HEK293T (cell line): ENCODE measurements at regions not wholly inside any gene's neighbourhood (a gene's known extent, or its start where the extent isn't known, plus 50 kb on each side); places are given as distances from the start of the nearest gene placed in this dataset.

Experiments
- CTCF ChIA-PET: fragments of 350-600 bp; formaldehyde crosslinking; extraction: SDS; loops from one replicate; lab custom pipeline; 2021; ENCODE audit warnings: antibody characterized with exemption, inconsistent platforms; lab: Yijun Ruan, JAX
- POLR2A ChIA-PET: fragments of 350-600 bp; formaldehyde crosslinking; extraction: SDS; loops from one replicate; lab custom pipeline; 2020; ENCODE audit warnings: antibody characterized with exemption, inconsistent platforms; lab: Yijun Ruan, JAX
- DNase-seq: peaks from one replicate; pipeline ENCODE4 v3.0.0; 2012; ENCODE audit warnings: mixed read lengths; ENCODE audit errors: extremely low spot score
- ARNT ChIP-seq: fragments of 450-650 bp; IDR thresholded peaks from 2 replicates; pipeline ENCODE4 v1.6.1; 2017; ENCODE audit warnings: mild to moderate bottlenecking
- BHLHE40 ChIP-seq: fragments of 450-650 bp; IDR thresholded peaks from 2 replicates; pipeline ENCODE4 v1.6.1; 2016; ENCODE audit warnings: mild to moderate bottlenecking, moderate library complexity, borderline replicate concordance
- CTBP1 ChIP-seq: fragments of 450-650 bp; IDR thresholded peaks from 2 replicates; pipeline ENCODE4 v1.6.1; 2016; ENCODE audit warnings: borderline replicate concordance
- ELF4 ChIP-seq: fragments of 450-650 bp; IDR thresholded peaks from 2 replicates; pipeline ENCODE4 v1.6.1; 2017; ENCODE audit warnings: antibody characterized with exemption
- FOXA1 ChIP-seq: fragments of 450-650 bp; IDR thresholded peaks from 2 replicates; pipeline ENCODE4 v1.6.1; 2016; ENCODE audit warnings: mild to moderate bottlenecking
- FOXK2 ChIP-seq: fragments of 450-650 bp; IDR thresholded peaks from 2 replicates; pipeline ENCODE4 v1.6.1; 2016; ENCODE audit warnings: mild to moderate bottlenecking
- FOXM1 ChIP-seq: fragments of 450-650 bp; IDR thresholded peaks from 2 replicates; pipeline ENCODE4 v1.6.1; 2017; ENCODE audit warnings: mild to moderate bottlenecking, borderline replicate concordance
- HDGF ChIP-seq: fragments of 450-650 bp; IDR thresholded peaks from 2 replicates; pipeline ENCODE4 v1.6.1; 2017; ENCODE audit warnings: antibody characterized with exemption, borderline replicate concordance
- L3MBTL2 ChIP-seq: fragments of 450-650 bp; conservative IDR thresholded peaks from 2 replicates; pipeline ENCODE4 v1.6.1; 2016; ENCODE audit warnings: mild to moderate bottlenecking
- LEF1 ChIP-seq: fragments of 450-650 bp; IDR thresholded peaks from 2 replicates; pipeline ENCODE4 v1.6.1; 2017; ENCODE audit warnings: mild to moderate bottlenecking, borderline replicate concordance
- NFRKB ChIP-seq: fragments of 450-650 bp; IDR thresholded peaks from 2 replicates; pipeline ENCODE4 v1.6.1; 2016; ENCODE audit warnings: mild to moderate bottlenecking, moderate library complexity
- PKNOX1 ChIP-seq: fragments of 450-650 bp; IDR thresholded peaks from 2 replicates; pipeline ENCODE4 v1.6.1; 2016
- SP1 ChIP-seq: fragments of 450-650 bp; IDR thresholded peaks from 2 replicates; pipeline ENCODE4 v1.6.1; 2017
- SUZ12 ChIP-seq: fragments of 450-650 bp; IDR thresholded peaks from 2 replicates; pipeline ENCODE4 v1.6.1; 2016; ENCODE audit warnings: mild to moderate bottlenecking
- TARDBP ChIP-seq: fragments of 450-650 bp; IDR thresholded peaks from 2 replicates; pipeline ENCODE4 v1.6.1; 2016
- ZNF384 ChIP-seq: fragments of 450-650 bp; IDR thresholded peaks from 2 replicates; pipeline ENCODE4 v1.6.1; 2016

GRCh38 chr5:75992753-75993152 lies 90.4 kb upstream of the SV2C start:
- CTCF ChIA-PET, result no interaction called here
- DNase-seq, result no peak
- POLR2A ChIA-PET, result no interaction called here
- TF ChIP-seq SUZ12 (no peak), L3MBTL2 (no peak), ARNT (no peak), FOXA1 (no peak), LEF1 (no peak), FOXK2 (no peak), HDGF (no peak)

GRCh38 chr5:75985077-75985476 lies 98.1 kb upstream of the SV2C start:
- no peak for DNase-seq
- ChIA-PET CTCF (no interaction called here), POLR2A (no interaction called here)
- TF ChIP-seq FOXK2, result no peak
- TF ChIP-seq ZNF384, result no peak
- TF ChIP-seq LEF1, result no peak
- no peak for TF ChIP-seq SP1
- TF ChIP-seq FOXM1, result no peak
- TF ChIP-seq NFRKB, result no peak
- no peak for TF ChIP-seq ELF4

GRCh38 chr5:75975496-75975895 lies 107.7 kb upstream of the SV2C start:
- POLR2A ChIA-PET, result no interaction called here
- no peak for DNase-seq
- TF ChIP-seq HDGF (no peak), FOXK2 (no peak), CTBP1 (no peak)
- CTCF ChIA-PET, result interaction anchor here (1.1 kb wide), 1 partner anchor 739 kb away, joined by 3 read pairs; no protein-coding TSS in a partner anchor

- no peak for DNase-seq
- TF ChIP-seq NFRKB, result no peak
- no peak for TF ChIP-seq BHLHE40
- no peak for TF ChIP-seq L3MBTL2
- no peak for TF ChIP-seq ELF4
- ChIA-PET POLR2A (no interaction called here), CTCF (no interaction called here)
Observed at GRCh38 chr5:75965292-75965691, 117.9 kb upstream of the SV2C start.

- CTCF ChIA-PET, result no interaction called here
- DNase-seq, result no peak
- POLR2A ChIA-PET, result no interaction called here
- TF ChIP-seq BHLHE40 (no peak), LEF1 (no peak), SUZ12 (no peak), ELF4 (no peak), TARDBP (no peak)
Observed at GRCh38 chr5:75964008-75964407, 119.2 kb upstream of the SV2C start.

GRCh38 chr5:75963554-75963953 lies 119.6 kb upstream of the SV2C start:
- POLR2A ChIA-PET, result no interaction called here
- no peak for DNase-seq
- TF ChIP-seq L3MBTL2 (no peak), PKNOX1 (no peak), ELF4 (no peak), FOXM1 (no peak), HDGF (no peak), ZNF384 (no peak), ARNT (no peak), FOXK2 (no peak), FOXA1 (no peak), SP1 (no peak), BHLHE40 (no peak), TARDBP (no peak), LEF1 (no peak), CTBP1 (no peak)
- CTCF ChIA-PET, result no interaction called here

GRCh38 chr5:75961818-75962217 lies 121.4 kb upstream of the SV2C start:
- no peak for DNase-seq
- no peak for TF ChIP-seq PKNOX1
- TF ChIP-seq ARNT, result no peak
- TF ChIP-seq FOXM1, result no peak
- no peak for TF ChIP-seq NFRKB
- TF ChIP-seq HDGF, result no peak
- no peak for TF ChIP-seq ZNF384
- TF ChIP-seq FOXK2, result no peak
- no peak for TF ChIP-seq L3MBTL2
- TF ChIP-seq BHLHE40, result no peak
- no peak for TF ChIP-seq ELF4
- CTCF ChIA-PET, result no interaction called here
- POLR2A ChIA-PET, result no interaction called here

- no peak for DNase-seq
- POLR2A ChIA-PET, result no interaction called here
- CTCF ChIA-PET, result no interaction called here
- TF ChIP-seq FOXA1, result no peak
- no peak for TF ChIP-seq ARNT
- no peak for TF ChIP-seq SP1
- no peak for TF ChIP-seq FOXM1
- TF ChIP-seq BHLHE40, result no peak
- TF ChIP-seq TARDBP, result no peak
- TF ChIP-seq L3MBTL2, result no peak
- no peak for TF ChIP-seq SUZ12
- TF ChIP-seq ELF4, result no peak
Observed at GRCh38 chr5:75960129-75960528, 123.1 kb upstream of the SV2C start.
